ENCODE measurements at regions not wholly inside any gene's neighbourhood (a gene's known extent, or its start where the extent isn't known, plus 50 kb on each side); places are given as distances from the start of the nearest gene placed in this dataset.

GRCh38 chr9:103319979-103320378 lies 324.8 kb downstream of the CYLC2 start (continued):
- no peak for TF ChIP-seq ZNF462 (CRISPR knock-in tag; IDR thresholded peaks at IDR 0.05)

- no peak overlapping the region for H3K4me3 Mint-ChIP-seq
These were observed 328.6 kb downstream of the CYLC2 start for GRCh38 chr9:103323699-103324098.

More at GRCh38 chr9:103323699-103324098, 328.6 kb downstream of the CYLC2 start:
- Mint-ChIP-seq H3K27ac (no peak overlapping the region), H3K4me1 (no peaks in the 10 kb centered on the region), H3K27me3 (ENCODE audit: insufficient read depth, low read depth, poor library complexity) (no peaks in the 10 kb centered on the region), H3K36me3 (ENCODE audit: low read depth) (peaks cover 15% of the 10 kb centered on the region; the same call in 2 of the 3 replicates), H3K9me3 (peaks cover 84% of the 10 kb centered on the region)
- ATAC-seq (no peak), DNase-seq (ENCODE audit: low spot score) (no peak)
- Histone ChIP-seq H3K9me2 (ENCODE audit: insufficient read depth) (no peaks in the 10 kb centered on the region), H3K27me3 (ENCODE audit: insufficient read depth) (no peaks in the 10 kb centered on the region), H3K4me1 (ENCODE audit: insufficient read depth) (no peaks in the 10 kb centered on the region), H3K4me2 (no peak overlapping the region), H4K20me1 (replicated peaks; ENCODE audit: insufficient read depth) (no peaks in the 10 kb centered on the region), H2AFZ (no peak overlapping the region), H3K27ac (ENCODE audit: low read depth) (no peak overlapping the region), H3K4me3 (no peak overlapping the region), H3K79me2 (replicated peaks; ENCODE audit: insufficient read depth) (no peaks in the 10 kb centered on the region), H3K36me3 (ENCODE audit: insufficient read depth) (peaks cover 5% of the 10 kb centered on the region; the same call in 1 of the 2 replicates), H3F3A (replicated peaks; ENCODE audit: low read depth) (no peaks in the 10 kb centered on the region)
- no peak for TF ChIP-seq EZH2phosphoT487 (IDR thresholded peaks at IDR 0.05; ENCODE audit: unreplicated experiment)
- TF ChIP-seq NANOG (IDR thresholded peaks at IDR 0.05; ENCODE audit: borderline replicate concordance): no peak
- TF ChIP-seq STAT1 (IDR thresholded peaks at IDR 0.05; ENCODE audit: unreplicated experiment): no peak
- no peak for TF ChIP-seq ETS1 (IDR thresholded peaks at IDR 0.05)
- TF ChIP-seq CTCF (conservative IDR thresholded peaks at IDR 0.05; ENCODE audit: low read depth in 2 of 2): no peak
- no peak for TF ChIP-seq EZH2 (IDR thresholded peaks at IDR 0.05; ENCODE audit: low read depth, unreplicated experiment)
